DND-41 (cell line): ENCODE measurements at regions not wholly inside any gene's neighbourhood (a gene's known extent, or its start where the extent isn't known, plus 50 kb on each side); places are given as distances from the start of the nearest gene placed in this dataset.

Experiments used
- EZH2 ChIP-seq: IDR thresholded peaks from 3 replicates; pipeline ENCODE4 v1.6.1; 2012; ENCODE audit warnings: borderline replicate concordance, low read depth, mild to moderate bottlenecking, moderate library complexity, low read length, inconsistent platforms; ENCODE audit not compliant: severe bottlenecking
- TF ChIP-seq, protein P1 (sequence below): IDR thresholded peaks from 2 replicates; pipeline ENCODE4 v1.5.1; 2012; ENCODE audit warnings: borderline replicate concordance, low read length, moderate library complexity, mild to moderate bottlenecking; ENCODE audit not compliant: poor library complexity, severe bottlenecking; ENCODE audit errors: extremely low read depth

DNA sequence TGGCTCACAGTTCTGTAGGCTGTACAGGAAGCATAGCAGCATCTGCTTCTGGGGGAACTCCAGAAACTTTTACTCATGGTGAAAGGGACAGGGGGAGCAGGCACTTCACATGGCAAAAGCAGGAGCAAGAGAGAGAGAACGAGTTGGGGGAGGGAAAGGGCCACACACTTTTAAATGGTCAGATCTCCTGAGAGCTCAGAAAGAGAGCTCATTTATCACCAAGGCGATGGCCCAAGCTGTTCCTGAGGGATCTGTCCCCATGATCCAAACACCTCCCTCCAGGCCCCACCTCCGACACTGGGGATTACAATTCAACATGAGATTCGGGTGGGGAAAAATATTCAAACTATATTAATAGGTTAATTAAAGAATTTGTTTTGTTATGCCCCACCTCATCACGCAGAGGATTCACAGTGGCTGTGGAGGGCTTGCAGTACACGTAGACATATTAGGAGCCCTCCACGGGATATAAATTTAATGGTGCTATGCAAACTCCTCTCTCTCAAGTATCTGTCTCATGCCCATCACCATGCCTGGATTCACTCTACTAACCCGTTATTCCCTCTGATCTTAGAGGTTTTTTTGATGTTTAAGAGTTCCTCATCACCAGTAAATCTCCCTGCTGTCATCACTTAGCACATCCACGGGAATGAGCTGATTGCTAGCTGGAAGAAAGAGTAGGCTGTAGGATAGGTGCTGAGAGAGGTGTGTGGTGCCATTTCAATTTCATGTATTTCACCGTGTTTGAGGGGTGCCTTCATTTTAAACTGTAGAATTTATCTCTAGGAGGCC lies 84.5 kb upstream of the ARHGAP28 start:
- TF ChIP-seq, protein P1, sequence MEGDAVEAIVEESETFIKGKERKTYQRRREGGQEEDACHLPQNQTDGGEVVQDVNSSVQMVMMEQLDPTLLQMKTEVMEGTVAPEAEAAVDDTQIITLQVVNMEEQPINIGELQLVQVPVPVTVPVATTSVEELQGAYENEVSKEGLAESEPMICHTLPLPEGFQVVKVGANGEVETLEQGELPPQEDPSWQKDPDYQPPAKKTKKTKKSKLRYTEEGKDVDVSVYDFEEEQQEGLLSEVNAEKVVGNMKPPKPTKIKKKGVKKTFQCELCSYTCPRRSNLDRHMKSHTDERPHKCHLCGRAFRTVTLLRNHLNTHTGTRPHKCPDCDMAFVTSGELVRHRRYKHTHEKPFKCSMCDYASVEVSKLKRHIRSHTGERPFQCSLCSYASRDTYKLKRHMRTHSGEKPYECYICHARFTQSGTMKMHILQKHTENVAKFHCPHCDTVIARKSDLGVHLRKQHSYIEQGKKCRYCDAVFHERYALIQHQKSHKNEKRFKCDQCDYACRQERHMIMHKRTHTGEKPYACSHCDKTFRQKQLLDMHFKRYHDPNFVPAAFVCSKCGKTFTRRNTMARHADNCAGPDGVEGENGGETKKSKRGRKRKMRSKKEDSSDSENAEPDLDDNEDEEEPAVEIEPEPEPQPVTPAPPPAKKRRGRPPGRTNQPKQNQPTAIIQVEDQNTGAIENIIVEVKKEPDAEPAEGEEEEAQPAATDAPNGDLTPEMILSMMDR: no peak
- no peak for TF ChIP-seq EZH2
